Liver (tissue), 3 donors: ENCODE measurements at regions not wholly inside any gene's neighbourhood (a gene's known extent, or its start where the extent isn't known, plus 50 kb on each side); places are given as distances from the start of the nearest gene placed in this dataset.

Experiments used
- CTCF ChIP-seq: fragments of 150-350 bp; IDR thresholded peaks from 2 replicates; pipeline ENCODE4 v1.5.1; 2017; ENCODE audit warnings: improper control_type of control experiment, low read depth, low read length; ENCODE audit not compliant: missing input control
- EGR1 ChIP-seq, 2 donors: IDR thresholded peaks; 2 replicates each; pipeline ENCODE4 v1.6.1; 2016 to 2018; ENCODE audit warnings: antibody characterized with exemption in 2 of 2, low read depth in 2 of 2
- RAD21 ChIP-seq, 2 donors: IDR thresholded peaks; 2 replicates each; pipeline ENCODE4 v1.6.1; 2016; ENCODE audit warnings: antibody characterized with exemption in 2 of 2, mild to moderate bottlenecking in 2 of 2
- REST ChIP-seq: IDR thresholded peaks from 2 replicates; pipeline ENCODE4 v1.6.1; 2016; ENCODE audit warnings: antibody characterized with exemption, mild to moderate bottlenecking
- YY1 ChIP-seq: IDR thresholded peaks from 2 replicates; pipeline ENCODE4 v1.6.1; 2016; ENCODE audit warnings: antibody characterized with exemption, mild to moderate bottlenecking
- ZBTB33 ChIP-seq: IDR thresholded peaks from 2 replicates; pipeline ENCODE4 v1.6.1; 2016; ENCODE audit warnings: antibody characterized with exemption
- donor health status: healthy.
- donor health status: healthy.

- TF ChIP-seq RAD21 (IDR thresholded peaks at IDR 0.05): no peak
- no peak for TF ChIP-seq CTCF
- TF ChIP-seq REST: no peak
- no peak for TF ChIP-seq EGR1 (IDR thresholded peaks at IDR 0.05; ENCODE audit: low read depth in 2 of 2)
- TF ChIP-seq ZBTB33: no peak
- no peak for TF ChIP-seq YY1
These were observed 292.6 kb downstream of the EFHB start for GRCh38 chr3:19641408-19641807.
